OCI-LY3 (cell line): ENCODE measurements at regions not wholly inside any gene's neighbourhood (a gene's known extent, or its start where the extent isn't known, plus 50 kb on each side); places are given as distances from the start of the nearest gene placed in this dataset.
A peak's percentile ranks its signal among the peaks of the same experiment; 100 is the strongest.

Experiments
- H2AFZ ChIP-seq: fragments of 200-600, 300-600 bp; shearing (Covaris generic); 2 replicates; pipeline ENCODE4 v1.6.0; 2014; ENCODE audit warnings: antibody characterized with exemption, low read depth, low read length
- H3K27ac ChIP-seq: fragments of 200-600, 300-600 bp; sonication (generic); 2 replicates; pipeline ENCODE4 v1.5.1; 2014; ENCODE audit warnings: mild to moderate bottlenecking, low read length, moderate library complexity, mixed read lengths
- H3K27me3 ChIP-seq: fragments of 200-600, 300-600 bp; sonication (generic); 2 replicates; pipeline ENCODE4 v1.6.1; 2014; ENCODE audit warnings: low read depth, low read length, mixed read lengths
- H3K36me3 ChIP-seq: fragments of 200-600, 300-600 bp; sonication (generic); replicated peaks from 2 replicates; pipeline ENCODE3; 2014; ENCODE audit warnings: low read depth, low read length, mixed read lengths
- H3K4me1 ChIP-seq: fragments of 300-600, 200-600 bp; sonication (generic); 2 replicates; pipeline ENCODE4 v1.6.1; 2014; ENCODE audit warnings: low read length, mixed read lengths
- H3K4me2 ChIP-seq: fragments of 200-600, 300-600 bp; sonication (generic); 2 replicates; pipeline ENCODE4 v1.6.1; 2014; ENCODE audit warnings: low read length, mixed read lengths
- H3K4me3 ChIP-seq: fragments of 300-600, 200-600 bp; sonication (generic); 2 replicates; pipeline ENCODE4 v1.5.1; 2014; ENCODE audit warnings: antibody characterized with exemption, mild to moderate bottlenecking, low read length, moderate library complexity
- H3K79me2 ChIP-seq: fragments of 300-600, 200-600 bp; shearing (Covaris generic); 2 replicates; pipeline ENCODE4 v1.6.1; 2014; ENCODE audit warnings: mild to moderate bottlenecking, low read length, mixed read lengths
- H3K9ac ChIP-seq: fragments of 300-600, 200-600 bp; shearing (Covaris generic); 2 replicates; pipeline ENCODE4 v1.6.0; 2014; ENCODE audit warnings: mild to moderate bottlenecking, low read length, moderate library complexity
- H3K9me3 ChIP-seq: fragments of 200-600, 300-600 bp; shearing (Covaris generic); 2 replicates; pipeline ENCODE4 v1.6.1; 2014; ENCODE audit warnings: low read length, mixed read lengths; ENCODE audit not compliant: insufficient read depth
- H4K20me1 ChIP-seq: fragments of 200-600, 300-600 bp; sonication (generic); 2 replicates; pipeline ENCODE4 v1.6.1; 2016; ENCODE audit warnings: low read length, mixed read lengths; ENCODE audit not compliant: insufficient read depth
- CTCF ChIP-seq: fragments of 200-600, 300-600 bp; sonication (generic); IDR thresholded peaks from 2 replicates; pipeline ENCODE4 v1.5.1; 2014; ENCODE audit warnings: antibody characterized with exemption, low read length, low read depth
- EZH2phosphoT487 ChIP-seq: fragments of 200-600 bp; shearing (Covaris generic); IDR thresholded peaks from 2 replicates; pipeline ENCODE4 v1.6.1; 2018; ENCODE audit warnings: antibody characterized with exemption, mixed run types, low read depth

GRCh38 chr2:66021296-66021695, 413.6 kb upstream of the MEIS1 start:
- Histone ChIP-seq H3K4me1 (no peaks in the 10 kb centered on the region), H3K79me2 (no peaks in the 10 kb centered on the region), H3K9me3 (no peaks in the 10 kb centered on the region), H3K27me3 (no peaks in the 10 kb centered on the region), H3K4me2 (no peak overlapping the region), H3K4me3 (no peak overlapping the region), H3K36me3 (no peaks in the 10 kb centered on the region), H4K20me1 (no peaks in the 10 kb centered on the region), H3K27ac (no peak overlapping the region), H3K9ac (no peak overlapping the region), H2AFZ (no peak overlapping the region)
- TF ChIP-seq EZH2phosphoT487 (no peak), CTCF (no peak)

DNA sequence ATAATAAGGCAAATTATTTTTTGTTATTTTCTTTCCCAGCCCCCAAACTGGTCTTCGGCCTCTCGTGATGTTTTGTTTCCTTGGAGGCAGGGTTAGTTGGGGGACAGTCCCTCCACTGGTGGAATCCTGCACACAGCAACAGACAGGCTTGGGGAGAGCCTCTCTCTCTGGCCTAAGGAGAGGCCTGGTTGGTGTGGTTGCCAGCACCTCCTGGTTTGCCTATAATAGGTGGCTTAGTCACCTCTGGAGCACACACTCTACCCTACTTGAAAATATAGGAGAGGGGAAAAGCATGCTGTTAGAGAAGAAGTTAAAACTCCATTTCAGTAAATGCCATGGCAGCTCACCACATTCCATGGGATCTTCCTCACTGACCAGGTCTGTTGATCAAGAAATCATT, 417.2 kb upstream of the MEIS1 start:
- H3K4me3 ChIP-seq: no peak overlapping the region
- no peaks in the 10 kb centered on the region for H3K4me1 ChIP-seq

DNA sequence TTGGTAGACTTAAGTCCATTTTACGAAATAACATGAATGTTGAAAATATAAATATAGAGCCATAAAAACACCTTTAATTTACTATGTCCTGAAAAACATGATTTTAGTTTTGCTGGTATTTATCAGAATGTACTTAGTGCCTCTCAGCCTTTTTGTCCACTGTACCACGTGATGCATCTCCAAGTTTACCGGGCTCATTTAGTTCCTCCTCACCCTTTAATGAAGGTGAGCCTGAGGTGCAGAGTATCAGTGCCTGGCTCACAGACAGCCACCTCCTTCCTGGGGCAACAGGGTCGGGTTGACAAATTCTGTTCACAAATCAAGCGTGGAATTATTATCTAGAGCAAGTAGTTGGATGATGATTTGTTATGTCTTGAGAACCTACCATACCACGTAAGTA, 420.5 kb upstream of the MEIS1 start:
- Histone ChIP-seq H2AFZ (no peak overlapping the region), H3K36me3 (no peaks in the 10 kb centered on the region), H3K4me1 (no peaks in the 10 kb centered on the region), H4K20me1 (no peaks in the 10 kb centered on the region), H3K4me2 (no peak overlapping the region), H3K9me3 (no peaks in the 10 kb centered on the region), H3K27me3 (no peaks in the 10 kb centered on the region), H3K9ac (no peak overlapping the region), H3K79me2 (no peaks in the 10 kb centered on the region), H3K27ac (no peak overlapping the region), H3K4me3 (no peak overlapping the region)
- no peak for TF ChIP-seq EZH2phosphoT487
- no peak for TF ChIP-seq CTCF

More for the DNA sequence above, 417.2 kb upstream of the MEIS1 start:
- Histone ChIP-seq H3K36me3 (no peaks in the 10 kb centered on the region), H3K27ac (no peak overlapping the region), H3K4me2 (no peak overlapping the region), H2AFZ (no peak overlapping the region), H3K79me2 (no peaks in the 10 kb centered on the region), H4K20me1 (no peaks in the 10 kb centered on the region), H3K9ac (no peak overlapping the region), H3K27me3 (no peaks in the 10 kb centered on the region), H3K9me3 (no peaks in the 10 kb centered on the region)
- TF ChIP-seq CTCF: no peak

- H3K4me3 ChIP-seq: no peak overlapping the region
- H3K27me3 ChIP-seq: no peaks in the 10 kb centered on the region
- peak; percentile 80 for TF ChIP-seq CTCF
- no peak for TF ChIP-seq EZH2phosphoT487
- no peaks in the 10 kb centered on the region for H3K36me3 ChIP-seq
- no peak overlapping the region for H2AFZ ChIP-seq
- no peaks in the 10 kb centered on the region for H3K79me2 ChIP-seq
- H3K9me3 ChIP-seq: no peaks in the 10 kb centered on the region
- no peaks in the 10 kb centered on the region for H3K4me1 ChIP-seq
- no peak overlapping the region for H3K4me2 ChIP-seq
- H3K27ac ChIP-seq: no peak overlapping the region
- no peak overlapping the region for H3K9ac ChIP-seq
- H4K20me1 ChIP-seq: no peaks in the 10 kb centered on the region
Observed at GRCh38 chr2:66013456-66013855, 421.5 kb upstream of the MEIS1 start.
